Ramos (cell line): ENCODE measurements at regions not wholly inside any gene's neighbourhood (a gene's known extent, or its start where the extent isn't known, plus 50 kb on each side); places are given as distances from the start of the nearest gene placed in this dataset.
"Not testable (repeated sequence)": the region's sequence is repeated elsewhere in the genome, so short reads cannot be mapped to it uniquely, and the experiment has no call there.

Experiments used
- in situ Hi-C: fragments of 300-500 bp; cut with MboI; formaldehyde crosslinking; loops from one replicate; pipeline ENCODE4 v1.14.3; 2022; ENCODE audit warnings: low sequenced_read_pairs; ENCODE audit not compliant: unreplicated experiment

GRCh38 chr10:78437998-78438906, 404.6 kb downstream of the RPS24 start:
- in situ Hi-C loops: no loop called here

- in situ Hi-C loops: no loop called here
Observed at GRCh38 chr10:78438907-78439809, 405.5 kb downstream of the RPS24 start.

GRCh38 chr10:78441010-78441409, 407.3 kb downstream of the RPS24 start:
- in situ Hi-C loops: no loop called here

- in situ Hi-C loops: no loop called here
Observed at GRCh38 chr10:78441694-78442093, 408.0 kb downstream of the RPS24 start.

- in situ Hi-C loops: no loop called here
Observed at GRCh38 chr10:78442836-78443550, 409.3 kb downstream of the RPS24 start.

- in situ Hi-C loops: no loop called here
Observed at GRCh38 chr10:78443900-78444571, 410.4 kb downstream of the RPS24 start.

- in situ Hi-C loops: not testable (repeated sequence)
Observed at GRCh38 chr10:78444741-78445140, 411.1 kb downstream of the RPS24 start.

GRCh38 chr10:78445308-78445707, 411.6 kb downstream of the RPS24 start:
- in situ Hi-C loops: no loop called here

GRCh38 chr10:78448470-78448869, 414.8 kb downstream of the RPS24 start:
- in situ Hi-C loops: no loop called here

GRCh38 chr10:78448994-78449418, 415.3 kb downstream of the RPS24 start:
- in situ Hi-C loops: no loop called here

GRCh38 chr10:78449554-78449953, 415.9 kb downstream of the RPS24 start:
- in situ Hi-C loops: no loop called here

- in situ Hi-C loops: no loop called here
Observed at GRCh38 chr10:78450239-78450638, 416.6 kb downstream of the RPS24 start.

- in situ Hi-C loops: no loop called here
Observed at GRCh38 chr10:78450807-78451485, 417.3 kb downstream of the RPS24 start.

GRCh38 chr10:78451592-78451991, 417.9 kb downstream of the RPS24 start:
- in situ Hi-C loops: no loop called here

- in situ Hi-C loops: no loop called here
Observed at GRCh38 chr10:78454123-78454645, 420.5 kb downstream of the RPS24 start.

GRCh38 chr10:78455236-78455635, 421.6 kb downstream of the RPS24 start:
- in situ Hi-C loops: no loop called here

- in situ Hi-C loops: no loop called here
Observed at GRCh38 chr10:78455811-78456210, 422.1 kb downstream of the RPS24 start.

GRCh38 chr10:78456649-78457400, 423.2 kb downstream of the RPS24 start:
- in situ Hi-C loops: no loop called here
